HG03039 (cell line): ENCODE measurements at regions not wholly inside any gene's neighbourhood (a gene's known extent, or its start where the extent isn't known, plus 50 kb on each side); places are given as distances from the start of the nearest gene placed in this dataset.

ENCODE experiments used
- ATAC-seq: cut with Tn5 transposase; IDR thresholded peaks from one replicate; pipeline ENCODE4 v1.9.1; 2021; ENCODE audit warnings: mild to moderate bottlenecking, moderate library complexity; ENCODE audit not compliant: unreplicated experiment

GRCh38 chr4:79034544-79034943, 95.3 kb upstream of the PAQR3 start:
- no peak for ATAC-seq

GRCh38 chr4:79030973-79031372, 91.7 kb upstream of the PAQR3 start:
- no peak for ATAC-seq

- ATAC-seq = no peak
These were observed 88.4 kb upstream of the PAQR3 start for GRCh38 chr4:79027656-79028055.

DNA sequence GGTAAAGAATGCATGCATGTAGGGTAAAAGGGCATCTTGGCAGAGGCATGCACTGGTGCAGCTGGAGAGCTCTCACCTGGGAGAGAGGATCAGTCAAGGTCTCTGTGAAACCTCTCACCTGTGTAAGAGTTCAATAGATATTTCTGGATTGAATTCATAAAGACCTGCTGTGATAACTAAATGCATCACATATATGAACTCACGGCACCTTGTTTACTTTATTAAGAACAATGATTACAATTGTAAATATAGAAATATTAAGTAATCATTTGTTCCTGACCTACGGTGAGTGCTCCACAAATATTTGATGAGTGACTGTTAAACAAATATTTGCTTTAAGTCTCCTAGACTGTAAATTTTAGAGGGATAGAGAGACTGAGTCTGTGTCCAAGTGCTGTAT, 85.9 kb upstream of the PAQR3 start:
- no peak for ATAC-seq

GRCh38 chr4:79023799-79024770, 84.8 kb upstream of the PAQR3 start:
- no peak for ATAC-seq

- ATAC-seq = no peak
These were observed 83.3 kb upstream of the PAQR3 start for GRCh38 chr4:79022529-79022928.

GRCh38 chr4:79017481-79017880, 78.2 kb upstream of the PAQR3 start:
- ATAC-seq = no peak

- ATAC-seq = no peak
These were observed 77.6 kb upstream of the PAQR3 start for GRCh38 chr4:79016878-79017277.

- ATAC-seq = no peak
These were observed 76.2 kb upstream of the PAQR3 start for GRCh38 chr4:79015411-79015810.

GRCh38 chr4:79014230-79014629, 75.0 kb upstream of the PAQR3 start:
- no peak for ATAC-seq

DNA sequence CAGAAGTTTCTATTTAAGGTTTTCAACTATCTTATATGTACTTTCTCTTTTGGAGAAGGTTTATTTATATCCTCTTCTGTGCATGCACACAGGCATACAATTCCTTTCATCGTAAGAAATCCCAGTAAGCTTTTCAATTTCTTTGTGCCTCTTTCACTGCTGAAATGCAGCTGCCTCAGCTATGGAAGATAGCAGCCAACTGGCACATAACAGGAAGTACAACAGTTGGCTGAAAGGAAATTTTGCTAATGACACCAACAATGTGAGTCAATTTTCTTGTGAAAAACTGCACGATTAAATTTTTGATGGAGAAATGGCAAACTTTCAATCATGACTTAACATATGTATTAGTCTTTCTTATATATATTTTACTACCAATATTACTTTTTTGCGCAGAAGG, 74.5 kb upstream of the PAQR3 start:
- ATAC-seq = no peak

DNA sequence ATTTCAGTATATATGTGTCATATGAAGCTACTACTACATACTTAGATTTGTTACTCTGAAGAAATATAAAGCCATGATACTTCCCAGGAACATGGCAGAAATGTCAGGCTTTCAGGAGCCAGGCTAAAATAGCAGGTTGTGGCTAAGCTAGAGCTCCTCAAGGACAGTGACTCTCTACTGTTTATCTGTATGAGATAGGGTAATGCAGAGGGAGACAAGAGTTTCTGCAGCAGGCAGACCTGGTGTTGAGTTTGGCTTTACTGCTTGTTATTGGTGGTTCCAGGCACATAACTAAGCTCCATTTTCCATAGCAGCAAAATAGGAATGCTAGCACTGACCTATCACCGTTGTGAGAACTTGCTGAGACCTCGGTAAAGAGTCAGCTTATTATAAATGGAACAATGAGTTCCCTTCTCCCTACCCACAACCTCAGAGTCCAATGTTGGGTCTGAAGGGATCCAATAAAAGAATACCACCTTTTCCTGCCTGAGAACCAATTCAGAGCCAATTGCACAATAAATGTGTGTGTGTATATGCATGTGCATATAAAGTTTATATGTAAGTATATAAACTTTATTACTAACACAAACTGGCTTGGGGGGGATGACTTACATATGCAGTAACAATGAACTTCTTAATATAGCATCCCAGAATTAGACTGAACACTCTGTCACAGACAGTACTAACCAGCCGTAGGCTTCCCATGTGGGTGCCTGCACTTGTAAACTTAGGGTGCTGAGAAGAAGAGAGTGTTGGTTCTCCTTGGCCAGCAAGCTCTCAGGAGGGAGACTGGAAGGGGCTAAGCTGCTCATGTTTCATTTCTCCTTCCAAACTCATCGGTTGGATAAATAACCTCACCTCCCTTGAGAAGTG, 51.9 kb upstream of the PAQR3 start:
- no peak for ATAC-seq

DNA sequence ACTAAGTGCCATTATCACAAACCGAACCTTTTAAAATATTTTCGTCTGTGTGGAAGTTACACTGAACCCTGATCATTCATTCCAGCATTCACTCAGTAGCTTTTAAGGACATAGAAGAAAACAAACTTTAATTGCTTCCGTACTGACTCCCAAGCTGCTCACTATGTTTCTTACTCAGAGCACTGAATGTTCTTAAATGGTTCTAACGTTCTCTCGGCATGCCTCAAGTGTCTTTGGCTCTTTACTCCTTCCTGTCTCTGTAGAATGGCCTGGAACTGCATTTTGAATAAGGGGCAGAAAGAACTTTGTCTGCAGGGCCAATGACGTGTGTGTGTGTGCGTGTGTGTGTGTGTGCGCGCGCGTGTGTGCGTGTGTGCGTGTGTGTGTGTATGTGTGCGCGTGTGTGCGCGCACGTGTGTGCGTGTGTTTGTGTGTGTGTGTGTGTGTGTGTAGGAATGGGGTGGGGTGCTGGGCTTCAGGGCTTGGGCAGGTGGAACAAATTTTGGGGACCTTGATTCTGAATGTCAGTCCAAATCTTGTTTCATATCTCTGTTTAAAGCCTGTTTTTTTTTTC, 50.5 kb upstream of the PAQR3 start:
- no peak for ATAC-seq
